GM12865 (cell line): ENCODE measurements at regions not wholly inside any gene's neighbourhood (a gene's known extent, or its start where the extent isn't known, plus 50 kb on each side); places are given as distances from the start of the nearest gene placed in this dataset.
"Not testable (repeated sequence)": the region's sequence is repeated elsewhere in the genome, so short reads cannot be mapped to it uniquely, and the experiment has no call there.

Experiments
- DNase-seq: peaks from one replicate; pipeline ENCODE4 v3.0.0; 2010; ENCODE audit warnings: low read depth
- H3K4me3 ChIP-seq: 2 replicates; pipeline ENCODE4 v1.5.1; 2011; ENCODE audit warnings: mild to moderate bottlenecking, low read depth, low read length, control low read depth
- TF ChIP-seq, protein P1 (sequence below): IDR thresholded peaks from 2 replicates; pipeline ENCODE4 v1.5.1; 2011; ENCODE audit warnings: low read length, control low read depth, low read depth, inconsistent platforms; ENCODE audit not compliant: insufficient read depth; ENCODE audit errors: missing control alignments

DNA sequence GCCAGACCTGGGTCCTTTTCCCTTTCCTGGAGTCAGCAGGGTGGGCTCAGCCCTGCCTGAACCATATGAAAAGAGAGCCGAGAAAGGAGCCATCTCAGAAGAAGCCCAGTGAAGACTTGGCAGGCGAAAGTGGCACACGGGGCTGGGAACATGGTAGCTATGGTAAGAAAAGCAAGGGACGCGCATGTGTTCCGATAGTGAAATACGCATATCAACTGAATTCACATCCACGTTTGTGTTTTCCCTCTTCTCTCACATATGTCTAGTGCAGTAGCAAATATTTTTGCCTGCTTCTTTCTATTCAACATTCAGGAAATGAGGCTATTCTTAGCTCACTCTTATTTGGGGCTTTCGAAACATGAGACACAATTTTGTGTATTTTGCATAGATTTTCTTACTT is 54.1 kb upstream of the PEG3 start:
- no peak for DNase-seq
- H3K4me3 ChIP-seq: no peak overlapping the region
- TF ChIP-seq, protein P1, sequence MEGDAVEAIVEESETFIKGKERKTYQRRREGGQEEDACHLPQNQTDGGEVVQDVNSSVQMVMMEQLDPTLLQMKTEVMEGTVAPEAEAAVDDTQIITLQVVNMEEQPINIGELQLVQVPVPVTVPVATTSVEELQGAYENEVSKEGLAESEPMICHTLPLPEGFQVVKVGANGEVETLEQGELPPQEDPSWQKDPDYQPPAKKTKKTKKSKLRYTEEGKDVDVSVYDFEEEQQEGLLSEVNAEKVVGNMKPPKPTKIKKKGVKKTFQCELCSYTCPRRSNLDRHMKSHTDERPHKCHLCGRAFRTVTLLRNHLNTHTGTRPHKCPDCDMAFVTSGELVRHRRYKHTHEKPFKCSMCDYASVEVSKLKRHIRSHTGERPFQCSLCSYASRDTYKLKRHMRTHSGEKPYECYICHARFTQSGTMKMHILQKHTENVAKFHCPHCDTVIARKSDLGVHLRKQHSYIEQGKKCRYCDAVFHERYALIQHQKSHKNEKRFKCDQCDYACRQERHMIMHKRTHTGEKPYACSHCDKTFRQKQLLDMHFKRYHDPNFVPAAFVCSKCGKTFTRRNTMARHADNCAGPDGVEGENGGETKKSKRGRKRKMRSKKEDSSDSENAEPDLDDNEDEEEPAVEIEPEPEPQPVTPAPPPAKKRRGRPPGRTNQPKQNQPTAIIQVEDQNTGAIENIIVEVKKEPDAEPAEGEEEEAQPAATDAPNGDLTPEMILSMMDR: no peak

GRCh38 chr19:56896095-56896494 is 55.6 kb upstream of the PEG3 start:
- no peak for DNase-seq
- H3K4me3 ChIP-seq: no peak overlapping the region
- TF ChIP-seq, protein P1: no peak

- TF ChIP-seq, protein P1: no peak
- H3K4me3 ChIP-seq: no peak overlapping the region
- DNase-seq: no peak
Observed at GRCh38 chr19:56899943-56900342, 59.4 kb upstream of the PEG3 start.

DNA sequence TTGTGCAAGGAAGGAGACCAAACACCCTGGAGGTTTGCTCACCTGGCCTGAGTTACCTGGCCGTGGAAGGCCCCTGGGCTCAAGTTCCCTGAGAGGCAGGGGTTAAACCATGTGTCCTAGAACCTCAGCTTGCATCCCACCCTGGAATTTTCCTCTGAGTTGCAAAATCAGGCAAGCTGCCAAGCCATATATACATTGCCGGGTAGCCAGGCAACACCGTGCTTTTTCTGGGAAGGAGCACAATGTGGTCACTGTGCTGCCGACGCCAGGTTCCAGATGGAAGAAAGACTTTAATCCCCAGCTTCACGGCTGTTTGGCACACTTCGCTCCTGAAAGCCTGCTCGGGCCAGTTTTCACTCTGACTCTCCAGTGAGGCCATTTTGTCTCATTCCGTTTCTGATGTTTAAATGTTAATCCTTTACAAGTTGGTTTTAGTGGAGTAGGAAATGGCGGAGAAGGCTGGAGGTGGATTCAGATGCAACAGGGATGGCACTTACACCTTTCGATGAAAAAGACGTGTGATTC is 60.1 kb upstream of the PEG3 start:
- no peak for DNase-seq
- TF ChIP-seq, protein P1: no peak
- H3K4me3 ChIP-seq: no peak overlapping the region

- TF ChIP-seq, protein P1: no peak
- DNase-seq: no peak
- H3K4me3 ChIP-seq: no peak overlapping the region
Observed at GRCh38 chr19:56905631-56906150, 65.2 kb upstream of the PEG3 start.

GRCh38 chr19:56912401-56913112 is 72.0 kb upstream of the PEG3 start:
- no peak for DNase-seq
- H3K4me3 ChIP-seq: no peak overlapping the region
- TF ChIP-seq, protein P1: no peak

GRCh38 chr19:56913113-56913455 is 72.6 kb upstream of the PEG3 start:
- DNase-seq, H3K4me3 ChIP-seq: not testable (repeated sequence)
